ENCODE measurements at regions not wholly inside any gene's neighbourhood (a gene's known extent, or its start where the extent isn't known, plus 50 kb on each side); places are given as distances from the start of the nearest gene placed in this dataset.

GRCh38 chr5:99004960-99005359 is 76.2 kb upstream of the CHD1 start:
- no peak for TF ChIP-seq EZH2 (IDR thresholded peaks at IDR 0.05; ENCODE audit: borderline replicate concordance, low read depth, low read length, severe bottlenecking)
- TF ChIP-seq, protein P1, sequence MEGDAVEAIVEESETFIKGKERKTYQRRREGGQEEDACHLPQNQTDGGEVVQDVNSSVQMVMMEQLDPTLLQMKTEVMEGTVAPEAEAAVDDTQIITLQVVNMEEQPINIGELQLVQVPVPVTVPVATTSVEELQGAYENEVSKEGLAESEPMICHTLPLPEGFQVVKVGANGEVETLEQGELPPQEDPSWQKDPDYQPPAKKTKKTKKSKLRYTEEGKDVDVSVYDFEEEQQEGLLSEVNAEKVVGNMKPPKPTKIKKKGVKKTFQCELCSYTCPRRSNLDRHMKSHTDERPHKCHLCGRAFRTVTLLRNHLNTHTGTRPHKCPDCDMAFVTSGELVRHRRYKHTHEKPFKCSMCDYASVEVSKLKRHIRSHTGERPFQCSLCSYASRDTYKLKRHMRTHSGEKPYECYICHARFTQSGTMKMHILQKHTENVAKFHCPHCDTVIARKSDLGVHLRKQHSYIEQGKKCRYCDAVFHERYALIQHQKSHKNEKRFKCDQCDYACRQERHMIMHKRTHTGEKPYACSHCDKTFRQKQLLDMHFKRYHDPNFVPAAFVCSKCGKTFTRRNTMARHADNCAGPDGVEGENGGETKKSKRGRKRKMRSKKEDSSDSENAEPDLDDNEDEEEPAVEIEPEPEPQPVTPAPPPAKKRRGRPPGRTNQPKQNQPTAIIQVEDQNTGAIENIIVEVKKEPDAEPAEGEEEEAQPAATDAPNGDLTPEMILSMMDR (IDR thresholded peaks at IDR 0.05; ENCODE audit: borderline replicate concordance, extremely low read depth, low read length, poor library complexity, severe bottlenecking): no peak
